NCI-H2227 (cell line): ENCODE measurements at regions not wholly inside any gene's neighbourhood (a gene's known extent, or its start where the extent isn't known, plus 50 kb on each side); places are given as distances from the start of the nearest gene placed in this dataset.
"Not testable (repeated sequence)": the region's sequence is repeated elsewhere in the genome, so short reads cannot be mapped to it uniquely, and the experiment has no call there.

Experiments used
- DNase-seq: peaks from one replicate; lab custom pipeline; 2025; ENCODE audit not compliant: unreplicated experiment; lab: John Stamatoyannopoulos, UW

DNA sequence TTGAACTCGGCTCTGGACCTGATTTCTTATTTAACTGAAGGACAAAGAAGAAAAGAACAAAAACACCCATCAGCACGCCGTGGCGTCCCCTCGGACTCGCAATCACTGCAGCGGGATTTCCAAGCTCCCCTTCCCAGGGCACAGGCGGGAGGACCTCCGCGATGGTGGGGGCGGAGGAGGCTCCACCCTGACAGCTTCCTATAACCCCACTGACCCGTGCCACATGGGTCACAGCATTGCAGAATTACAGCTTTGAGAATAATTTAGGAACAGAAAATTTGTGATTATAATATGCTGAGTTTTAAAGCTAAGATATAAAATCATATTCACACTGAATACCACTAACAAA lies 129.7 kb upstream of the SEC61G start:
- no peak for DNase-seq

DNA sequence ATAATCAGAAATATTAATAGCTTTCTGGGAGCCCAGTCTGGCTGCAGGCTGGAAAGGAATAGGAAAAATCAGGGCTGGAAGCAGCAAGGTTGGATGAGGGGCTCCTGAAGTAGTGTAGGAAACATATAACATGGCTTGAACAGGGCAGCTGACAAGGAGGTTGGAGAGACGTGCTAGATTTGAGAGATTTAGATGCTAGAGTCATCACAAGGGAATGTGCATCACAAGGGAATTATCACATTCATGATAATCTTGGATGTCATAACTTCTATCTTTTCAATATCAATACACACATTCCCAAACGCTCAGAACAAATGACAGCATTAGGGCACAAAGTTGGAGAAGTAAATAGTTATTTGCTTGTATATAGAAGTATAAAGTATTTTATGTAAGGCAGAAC lies 120.9 kb upstream of the EGFR start:
- DNase-seq, result no peak

DNA sequence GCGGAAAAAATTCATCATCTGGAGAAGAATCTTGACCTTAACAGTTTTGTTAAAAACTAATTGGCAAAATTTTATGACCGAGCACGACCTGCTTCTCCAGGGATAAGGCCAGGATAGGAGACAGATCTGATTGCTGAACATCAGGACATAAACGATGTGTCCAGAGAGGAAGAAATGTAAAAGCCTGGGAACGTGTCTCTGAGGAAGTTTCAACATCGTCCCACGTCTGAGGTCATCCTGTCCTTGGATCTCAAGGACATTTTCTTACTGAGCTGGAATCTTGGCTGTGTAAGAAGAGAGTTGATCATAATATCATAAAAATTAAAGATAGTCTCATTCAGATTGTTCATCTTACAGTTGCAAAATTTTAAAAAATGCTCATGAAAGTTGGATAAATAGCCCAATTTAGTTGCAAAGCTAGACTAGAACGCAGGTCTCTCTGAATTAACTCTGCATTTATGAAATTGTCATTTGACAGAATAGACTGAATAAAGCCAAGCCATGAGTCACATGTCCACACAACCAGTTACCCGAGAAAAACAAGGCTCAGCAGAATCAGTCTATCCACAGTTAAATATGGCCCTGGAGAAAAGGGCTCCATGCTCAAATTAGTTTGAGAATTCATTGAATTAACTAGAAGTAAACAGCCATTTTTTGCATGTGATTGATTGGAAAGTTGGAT lies 120.0 kb upstream of the EGFR start:
- DNase-seq, result no peak

DNA sequence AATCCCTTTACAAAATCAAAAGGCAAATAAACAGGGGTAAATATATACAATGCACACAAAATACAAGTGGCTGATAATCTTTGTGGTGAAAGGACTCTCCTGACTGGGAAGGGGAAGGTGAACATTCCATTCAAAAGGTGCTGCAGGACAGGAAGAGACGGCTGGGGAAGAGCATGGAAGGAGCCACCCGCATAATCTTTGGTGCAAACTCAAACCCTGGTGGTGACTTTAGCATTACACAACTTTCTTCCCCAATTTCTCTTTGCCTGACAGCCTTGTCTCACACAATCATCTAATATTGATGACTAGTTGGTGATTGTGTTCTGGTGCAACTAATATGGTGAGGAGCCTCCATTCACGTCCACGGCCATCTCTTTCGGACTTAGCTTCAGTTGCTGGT lies 117.0 kb upstream of the EGFR start:
- no peak for DNase-seq

DNA sequence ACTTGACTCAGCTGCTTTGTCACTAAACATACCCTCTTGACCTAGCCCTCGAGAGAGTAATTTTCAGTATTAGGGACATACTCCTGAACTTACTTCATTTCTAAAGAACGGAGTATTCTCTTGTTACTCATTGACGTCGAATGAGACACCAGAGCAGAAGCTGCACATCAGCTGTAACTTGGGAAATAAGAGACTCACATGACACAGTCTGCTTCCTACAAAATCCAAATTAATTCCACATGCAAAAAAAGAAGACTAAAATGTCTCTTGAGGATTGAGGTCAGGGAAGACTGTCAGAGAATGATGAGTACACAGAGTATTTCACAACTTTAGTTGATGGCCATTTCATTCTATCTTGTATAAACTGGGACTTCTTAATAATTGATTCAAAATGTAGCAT lies 114.7 kb upstream of the EGFR start:
- DNase-seq, result no peak

DNA sequence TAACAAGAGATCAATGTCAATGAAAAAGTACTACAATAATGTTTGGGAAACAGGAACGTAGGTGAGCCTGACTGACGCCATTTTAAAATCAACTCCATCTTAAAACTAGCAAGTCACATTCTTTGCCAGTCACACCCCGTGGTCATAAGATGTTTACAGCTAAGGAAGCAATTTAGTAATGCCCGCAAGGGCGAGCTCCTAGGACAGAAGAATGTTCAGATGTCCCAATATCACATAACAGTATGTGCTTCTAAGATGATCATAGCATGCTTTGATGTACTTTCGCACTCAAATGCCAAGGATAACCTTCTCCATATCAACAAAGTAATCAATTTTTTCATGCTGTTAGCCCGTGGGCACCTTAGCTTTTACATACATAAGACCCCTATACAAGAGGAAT lies 113.8 kb upstream of the EGFR start:
- DNase-seq, result no peak

DNA sequence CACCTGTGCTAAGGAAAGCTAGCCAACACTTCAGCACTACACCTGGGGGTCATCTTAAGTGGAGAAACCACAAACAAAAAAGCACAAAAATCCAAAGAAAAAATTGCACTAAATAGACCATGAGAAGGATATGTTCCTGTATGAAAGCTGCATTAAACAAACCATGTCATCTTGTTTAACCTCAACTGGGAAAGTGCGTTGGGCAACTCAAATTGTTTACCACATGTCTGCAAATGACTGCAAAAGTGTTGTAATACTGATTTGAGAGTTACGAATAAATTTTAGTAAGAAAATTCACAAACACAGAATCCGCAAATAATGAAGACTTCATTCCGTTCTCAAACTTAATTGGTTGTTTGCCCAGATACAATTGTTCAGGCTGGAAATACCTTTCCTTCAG lies 111.9 kb upstream of the EGFR start:
- DNase-seq, result no peak

DNA sequence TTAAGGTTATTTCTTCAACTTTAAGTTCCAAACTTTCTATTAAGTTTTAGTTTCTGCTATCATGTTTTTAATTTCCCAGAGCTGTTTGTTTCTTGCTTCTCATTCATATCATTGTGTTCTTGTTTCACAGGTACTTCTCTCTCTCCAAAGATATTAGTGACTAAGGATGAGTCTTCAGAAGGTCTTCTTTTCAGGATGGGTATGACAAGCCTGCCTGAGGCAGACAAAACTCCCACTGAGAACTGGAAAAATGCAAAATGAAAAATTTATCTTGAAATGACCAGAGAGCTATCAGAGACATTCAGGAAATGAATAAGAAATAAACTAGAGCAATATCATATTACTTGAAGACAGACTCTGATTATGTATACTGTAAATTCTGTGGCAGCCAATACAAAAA lies 110.8 kb upstream of the EGFR start:
- no peak for DNase-seq

DNA sequence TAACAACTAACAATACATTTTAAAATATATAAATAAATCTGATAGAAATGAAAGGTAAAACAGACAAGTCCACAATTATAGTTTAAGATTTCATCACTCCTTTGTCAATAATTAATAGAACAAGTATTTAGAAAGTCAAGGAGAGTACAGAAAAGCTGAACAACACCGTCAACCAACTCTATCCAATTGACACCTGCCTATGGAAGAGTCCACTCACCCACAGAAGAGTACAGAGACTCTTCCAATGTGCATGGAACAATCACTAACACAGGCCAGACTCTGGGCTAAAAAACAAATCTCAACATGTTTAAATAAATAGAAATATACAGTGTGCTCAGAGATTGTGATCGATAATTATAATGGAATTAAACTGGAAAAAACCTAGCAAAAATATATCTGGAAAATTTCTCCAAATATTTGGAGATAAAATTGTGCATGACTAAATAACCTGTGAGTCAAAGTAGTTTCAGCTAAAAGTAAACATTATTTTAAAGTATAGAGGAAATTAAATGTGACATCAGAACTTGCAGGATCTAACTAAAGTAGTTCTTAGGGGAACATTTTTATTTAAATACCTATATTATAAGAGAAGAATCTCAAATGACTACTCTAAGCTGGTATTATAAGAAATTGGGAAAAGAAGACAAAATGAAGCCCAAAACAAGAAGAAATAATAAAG lies 109.9 kb upstream of the EGFR start:
- DNase-seq, result no peak

DNA sequence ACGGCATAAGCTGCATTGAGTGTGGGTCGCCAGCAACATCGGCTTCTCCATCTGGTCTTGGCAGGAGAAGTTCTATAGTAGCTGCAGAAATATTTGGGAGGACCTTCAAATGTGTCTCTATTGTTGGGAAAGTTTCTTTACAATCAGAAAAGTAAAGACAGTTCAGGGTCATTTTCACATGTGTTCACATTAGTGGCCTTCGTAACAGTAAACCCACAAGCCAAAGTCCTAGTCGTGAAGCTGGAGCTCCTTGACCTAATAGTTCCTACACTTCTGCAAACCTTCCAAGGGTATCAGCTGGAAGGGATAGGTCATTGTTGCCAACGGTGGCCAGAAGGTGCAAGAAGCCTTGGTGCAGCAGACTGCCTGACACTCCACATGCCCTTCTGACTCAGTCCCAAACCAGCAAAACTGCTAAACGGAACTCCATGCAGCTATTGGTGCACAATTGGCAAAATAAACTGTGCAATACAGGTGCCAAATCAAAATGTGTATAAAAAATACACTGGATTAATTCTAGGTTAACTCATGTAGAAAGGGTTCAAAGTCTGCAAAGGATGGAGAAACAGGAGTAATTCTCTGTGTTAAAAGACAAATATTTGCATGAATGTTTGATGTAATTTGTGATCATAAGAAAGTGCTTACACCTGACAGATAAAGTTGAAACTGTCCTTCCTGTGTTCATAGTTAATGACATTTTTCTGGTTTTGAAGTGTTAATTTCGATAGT lies 102.8 kb upstream of the EGFR start:
- DNase-seq, result no peak

DNA sequence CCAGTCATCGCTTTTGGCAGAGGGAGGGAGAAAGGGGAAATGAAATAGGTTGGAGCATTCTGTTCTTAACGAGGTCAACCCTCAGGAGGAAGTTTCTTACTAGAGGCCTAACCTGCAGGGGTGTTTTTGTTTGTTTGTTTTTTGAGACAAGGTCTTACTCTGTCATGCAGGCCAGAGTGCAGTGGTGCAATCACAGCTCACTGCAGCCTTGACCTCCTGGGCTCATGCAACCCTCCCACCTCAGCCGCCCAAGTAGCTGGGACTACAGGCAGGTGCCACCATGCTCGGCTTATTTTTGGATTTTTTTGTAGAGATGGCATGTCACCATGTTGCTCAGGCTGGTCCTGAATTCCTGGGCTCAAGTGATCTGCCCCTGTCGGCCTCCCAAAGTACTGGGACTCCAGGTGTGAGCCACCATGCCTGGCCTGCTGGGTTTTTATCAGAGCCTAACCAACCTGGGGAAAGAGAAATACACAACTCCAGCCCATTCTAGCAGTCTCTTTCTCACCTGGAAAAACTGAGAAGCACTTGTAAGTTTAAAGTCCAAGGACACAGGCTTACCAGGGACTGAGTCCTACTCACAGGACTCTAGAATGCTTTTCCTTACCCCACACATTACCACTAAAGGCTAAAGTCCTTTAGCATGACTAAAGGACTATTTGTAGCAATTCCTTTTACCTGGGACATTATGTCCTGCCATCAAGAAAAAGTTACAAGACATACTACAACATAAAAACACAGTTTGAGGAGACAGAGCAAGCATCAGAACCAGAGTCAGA lies 101.0 kb upstream of the EGFR start:
- no peak for DNase-seq

DNA sequence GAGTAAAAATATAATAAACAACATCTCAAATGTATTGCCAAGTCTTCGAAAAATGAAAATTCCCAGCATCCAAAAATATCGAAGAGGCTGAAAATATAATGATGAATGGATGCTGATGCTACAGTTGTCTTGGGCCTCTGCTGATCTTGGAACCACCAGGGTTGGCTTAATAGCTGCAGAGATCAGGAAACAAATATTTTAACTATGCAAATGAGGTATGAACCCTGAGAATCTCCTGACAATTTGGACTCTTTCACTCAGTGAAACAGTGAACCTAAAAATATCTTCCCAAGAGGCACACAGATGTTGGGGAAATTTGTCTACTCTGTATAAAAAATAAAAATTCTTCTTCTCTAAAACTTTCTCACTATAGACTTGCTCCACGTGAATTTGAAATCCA lies 97.7 kb upstream of the EGFR start:
- DNase-seq, result no peak

DNA sequence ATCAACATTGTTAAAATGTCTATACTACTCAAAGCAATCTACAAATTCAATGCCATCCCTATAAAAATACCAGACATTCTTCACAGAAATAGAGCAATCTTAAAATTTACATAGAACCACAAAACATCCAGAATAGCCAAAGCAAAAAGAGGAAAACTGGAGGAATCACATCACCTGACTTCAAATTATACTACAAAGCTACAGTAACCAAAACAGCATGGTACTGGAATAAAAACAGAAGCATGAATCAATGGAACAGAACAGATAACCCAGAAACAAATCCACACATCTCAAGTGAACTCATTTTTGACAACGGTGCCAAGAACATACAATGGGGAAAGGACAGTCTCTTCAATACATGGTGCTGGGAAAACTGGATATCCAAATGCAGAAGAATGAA lies 87.3 kb upstream of the EGFR start:
- no peak for DNase-seq

DNA sequence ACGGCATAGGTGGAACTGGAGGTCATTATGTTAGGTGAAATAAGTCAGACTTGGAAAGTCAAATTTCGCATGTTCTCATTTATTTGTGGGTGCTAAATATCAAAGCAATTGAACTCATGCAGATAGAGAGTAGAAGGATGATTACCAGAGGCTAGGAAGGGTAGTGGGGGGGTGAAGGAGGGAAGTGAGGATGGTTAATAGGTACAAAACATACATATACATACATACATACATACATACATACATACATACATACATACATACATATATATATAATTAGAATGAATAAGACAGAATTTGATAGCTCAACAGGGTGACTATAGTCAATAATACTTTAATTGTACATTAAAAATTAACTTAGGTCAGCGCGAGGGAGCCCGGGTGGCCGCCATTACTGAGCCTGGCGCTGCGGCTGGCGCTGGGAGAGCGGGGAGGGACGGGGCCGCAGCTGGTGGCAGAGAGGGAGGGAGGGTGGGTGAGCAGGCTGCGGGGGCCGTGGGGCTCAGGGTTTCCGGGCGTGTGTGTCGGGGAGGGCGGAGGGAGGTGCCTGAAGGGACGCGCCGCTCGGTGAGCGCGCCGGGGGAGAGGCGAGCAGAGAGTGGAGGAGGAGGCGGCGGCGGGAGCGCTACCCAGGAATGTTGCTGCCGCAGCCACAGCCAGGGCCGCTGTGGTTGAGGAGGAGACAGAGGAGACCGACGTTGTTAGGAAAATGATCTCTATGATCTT lies 85.8 kb upstream of the EGFR start:
- DNase-seq, result peak; percentile 69

DNA sequence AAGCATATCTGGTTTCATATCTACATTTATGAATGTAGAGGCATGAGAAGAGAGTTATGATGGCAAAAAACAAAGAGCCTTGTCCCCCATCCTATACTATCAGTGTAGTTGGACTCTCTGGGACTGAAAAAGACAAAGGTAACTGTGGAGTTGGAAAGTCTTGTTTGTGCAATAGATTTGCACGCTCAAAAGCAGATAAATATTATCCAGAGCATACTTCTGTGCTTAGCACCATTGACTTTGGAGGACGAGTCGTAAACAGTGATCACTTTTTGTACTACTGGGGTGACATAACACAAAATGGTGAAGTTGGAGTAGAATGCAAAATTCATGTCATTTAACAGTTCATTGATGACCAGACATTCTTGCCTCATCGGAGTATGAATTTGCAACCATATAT lies 85.2 kb upstream of the EGFR start:
- no peak for DNase-seq

DNA sequence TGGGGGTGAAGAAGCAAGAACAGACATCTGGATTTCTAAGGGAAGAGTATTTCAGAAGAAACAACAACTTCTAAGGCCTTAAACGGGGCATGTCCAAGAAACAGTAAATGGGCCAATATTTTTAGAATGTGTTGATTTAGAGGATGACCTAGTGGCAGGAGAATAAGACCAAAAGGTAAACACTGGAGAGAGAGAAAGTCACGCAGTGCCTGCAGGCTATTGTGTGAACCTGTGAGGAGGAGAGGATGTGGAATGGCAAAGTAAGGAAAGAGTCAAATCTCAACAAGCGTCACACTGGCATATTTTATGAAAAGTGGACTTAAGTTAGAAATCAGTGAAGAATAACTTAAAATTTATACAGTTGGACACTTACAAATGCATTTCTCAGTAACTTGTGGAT lies 78.1 kb upstream of the EGFR start:
- no peak for DNase-seq

DNA sequence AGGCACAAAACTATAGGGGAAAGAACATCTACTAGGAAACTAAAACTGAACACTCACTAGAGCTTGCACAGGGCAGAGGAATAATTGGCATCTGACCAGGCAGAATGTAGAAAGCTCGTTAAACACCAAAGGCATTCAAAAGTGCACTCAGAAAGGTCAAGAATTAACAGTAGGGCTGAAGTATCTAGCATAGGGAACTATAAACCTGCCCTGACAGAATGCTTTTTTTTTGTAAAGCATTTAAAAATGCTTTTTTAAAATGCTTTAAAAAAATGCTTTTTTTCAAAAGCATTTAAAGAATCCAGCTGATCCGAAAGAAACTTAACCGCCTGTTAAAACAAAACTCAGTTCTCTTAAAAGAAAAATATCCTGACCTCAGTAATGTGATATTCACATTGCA lies 74.6 kb upstream of the EGFR start:
- DNase-seq, result no peak

DNA sequence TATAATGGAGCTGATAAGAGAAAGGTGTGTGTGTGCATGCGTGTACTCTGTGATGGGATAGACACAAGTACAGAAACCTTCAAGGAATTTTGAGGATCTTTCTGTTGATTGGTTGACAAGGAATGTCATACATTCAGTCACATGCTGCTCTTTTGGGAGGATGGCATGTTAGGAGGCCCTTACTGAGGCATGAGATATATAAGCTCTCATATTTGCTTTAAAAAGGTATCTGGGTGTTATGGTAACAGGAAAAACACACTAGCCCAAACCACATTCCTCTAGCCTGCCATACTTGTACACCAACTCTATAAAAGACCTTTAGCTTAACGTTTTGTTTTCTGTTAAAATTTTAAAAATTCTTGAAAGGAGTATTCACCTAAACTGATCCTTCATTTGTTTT lies 72.5 kb upstream of the EGFR start:
- no peak for DNase-seq

DNA sequence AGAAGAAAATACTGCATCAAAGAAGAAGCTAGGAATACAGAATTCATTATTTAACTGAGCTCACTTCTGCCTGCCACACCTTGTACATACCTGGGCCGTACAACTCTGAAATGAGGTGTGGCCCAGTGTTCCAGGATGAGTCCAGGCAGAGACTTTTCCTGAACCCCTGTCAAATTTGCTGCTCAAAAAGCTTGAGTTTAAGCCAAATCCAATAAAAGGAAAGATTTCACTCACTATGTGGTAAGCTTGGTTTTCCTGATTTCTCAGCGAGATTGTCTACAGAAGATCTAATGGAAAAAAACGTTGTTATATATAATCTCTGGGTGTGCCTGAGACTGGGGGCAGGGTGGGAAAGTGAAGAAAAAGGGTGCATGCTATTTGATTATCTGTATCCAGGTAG lies 72.1 kb upstream of the EGFR start:
- no peak for DNase-seq

DNA sequence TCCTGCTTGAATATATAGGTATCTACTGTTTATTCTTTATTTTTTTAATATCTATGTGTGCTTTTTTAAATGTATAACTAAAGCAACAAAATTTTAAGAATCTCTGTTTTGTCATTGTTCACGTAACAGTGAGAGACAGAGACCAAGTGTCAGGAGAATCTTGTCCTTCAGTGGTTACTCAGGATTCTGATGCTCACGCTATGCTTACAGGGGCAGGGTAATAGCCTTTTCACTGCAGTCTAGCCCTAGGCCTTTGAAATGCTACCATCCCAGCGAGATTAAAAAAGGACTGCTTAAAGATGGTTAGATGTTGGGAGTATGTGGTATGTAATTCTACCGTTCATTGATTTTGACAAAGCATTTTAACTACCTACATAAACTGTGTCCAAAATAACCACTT lies 71.6 kb upstream of the EGFR start:
- DNase-seq, result no peak

DNA sequence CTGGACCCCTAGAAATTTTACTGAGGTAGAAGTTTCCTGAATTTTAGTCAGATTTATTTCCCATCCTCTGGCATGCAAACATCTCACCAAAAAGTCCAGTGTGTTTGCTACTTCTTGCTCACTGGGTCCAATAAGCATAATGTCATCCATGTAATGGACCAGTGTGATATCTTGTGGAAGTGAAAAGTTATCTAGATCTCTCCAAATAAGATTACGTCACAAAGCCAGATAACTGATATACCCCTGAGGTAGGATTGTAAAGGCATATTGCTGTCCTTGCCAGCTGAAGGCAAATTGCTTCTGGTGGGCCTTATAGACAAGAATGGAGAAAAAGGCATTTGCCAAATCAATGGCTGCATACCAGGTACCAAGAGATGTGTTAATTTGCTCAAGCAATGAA lies 69.3 kb upstream of the EGFR start:
- DNase-seq, result not testable (repeated sequence)
